HCT116 (cell line): ENCODE measurements at regions not wholly inside any gene's neighbourhood (a gene's known extent, or its start where the extent isn't known, plus 50 kb on each side); places are given as distances from the start of the nearest gene placed in this dataset.

ENCODE experiments used
- ATAC-seq: fragments of 200-7000 bp; cut with Tn5 transposase; 2 replicates; pipeline ENCODE4 v1.9.1; 2020; ENCODE audit warnings: mild to moderate bottlenecking, moderate library complexity
- BruUV-seq: library from RNA; stranded (reverse); fragments of 400-500 nt; replicated peaks from 2 replicates; lab custom pipeline; 2021; lab: Mats Ljungman, UMichigan
- CTCF ChIA-PET: fragments of 300-600 bp; sonication (Branson Sonifier 250); formaldehyde crosslinking; loops from one replicate; lab custom pipeline; 2021; ENCODE audit warnings: antibody characterized with exemption; lab: Charles Lee
- POLR2A ChIA-PET: fragments of 300-600, 350-600 bp; sonication (Branson Sonifier 250); formaldehyde crosslinking; loops from one replicate; lab custom pipeline; 2021; ENCODE audit warnings: antibody characterized with exemption; lab: Charles Lee
- RAD21 ChIA-PET, 2 experiments: fragments of 300-600 bp; sonication (Branson Sonifier 250); formaldehyde crosslinking; loops; one replicate each; lab custom pipeline; 2023; ENCODE audit warnings: low total read pairs in 2 of 2; ENCODE audit not compliant: uncharacterized antibody in 2 of 2, unreplicated experiment in 2 of 2, low non-redundant PET in 1 of 2; lab: Charles Lee
- DNase-seq: peaks from one replicate; pipeline ENCODE4 v3.0.0-alpha.2; 2010; ENCODE audit warnings: low read depth, low spot score
- H2AFZ ChIP-seq: fragments of 200-600 bp; shearing (Covaris generic), sonication (generic); 2 replicates; pipeline ENCODE4 v1.6.1; 2017; ENCODE audit warnings: low read depth, mixed run types, mixed read lengths, antibody characterized with exemption, low read length; ENCODE audit not compliant: poor library complexity, severe bottlenecking
- H3K27ac ChIP-seq: 2 replicates; pipeline ENCODE4 v1.5.1; 2012; ENCODE audit warnings: low read depth, low read length
- H3K27me3 ChIP-seq: fragments of 200-600 bp; sonication (generic); 2 replicates; pipeline ENCODE4 v1.6.1; 2016; ENCODE audit warnings: mixed run types, low read length, mixed read lengths; ENCODE audit not compliant: insufficient read depth
- H3K36me3 ChIP-seq, 2 experiments: fragments of 200-500 bp in 1 of 2; fragments of 200-600 bp in 1 of 2; sonication (Bioruptor generic) in 1 of 2; sonication (generic) in 1 of 2; 2 replicates each; pipeline versions ENCODE4 v1.5.1 to v1.6.1; 2014 to 2016; ENCODE audit warnings: low read length in 2 of 2, inconsistent platforms in 1 of 2, mixed read lengths in 1 of 2, mixed run types in 1 of 2; ENCODE audit not compliant: insufficient read depth in 2 of 2, control insufficient read depth in 1 of 2
- H3K4me1 ChIP-seq, 2 experiments: fragments of 200-600 bp in 1 of 2; sonication (generic) in 1 of 2; 2 replicates each; pipeline versions ENCODE4 v1.5.1 to v1.6.1; 2012 to 2017; ENCODE audit warnings: low read length in 2 of 2, inconsistent platforms in 1 of 2, mild to moderate bottlenecking in 1 of 2, mixed read lengths in 1 of 2, mixed run types in 1 of 2, moderate library complexity in 1 of 2; ENCODE audit not compliant: insufficient read depth in 2 of 2, control insufficient read depth in 1 of 2
- H3K4me2 ChIP-seq: fragments of 200-600 bp; sonication (generic); 2 replicates; pipeline ENCODE4 v1.6.1; 2017; ENCODE audit warnings: mixed run types, low read length, mixed read lengths
- H3K4me3 ChIP-seq, 2 experiments: fragments of 200-600 bp in 1 of 2; sonication (generic) in 1 of 2; replicated peaks in 1 of 2; 2 replicates each; pipeline ENCODE4 v1.5.1; 2011 to 2016; ENCODE audit warnings: low read length in 2 of 2, control low read depth in 1 of 2, low read depth in 1 of 2, mild to moderate bottlenecking in 1 of 2, mixed read lengths in 1 of 2, mixed run types in 1 of 2
- H3K79me2 ChIP-seq: fragments of 200-600 bp; sonication (generic); 2 replicates; pipeline ENCODE4 v1.6.1; 2017; ENCODE audit warnings: mild to moderate bottlenecking, mixed run types, low read length, moderate library complexity, mixed read lengths; ENCODE audit not compliant: insufficient read depth
- H3K9ac ChIP-seq: fragments of 200-600 bp; sonication (generic); 2 replicates; pipeline ENCODE4 v1.6.1; 2016; ENCODE audit warnings: low read length, mixed read lengths
- H3K9me2 ChIP-seq: fragments of 200-600 bp; sonication (generic), shearing (Covaris generic); 2 replicates; pipeline ENCODE4 v1.6.1; 2017; ENCODE audit warnings: mixed run types, mild to moderate bottlenecking, moderate library complexity; ENCODE audit not compliant: insufficient read depth
- H3K9me3 ChIP-seq, 2 experiments: fragments of 200-500 bp in 1 of 2; fragments of 200-600 bp in 1 of 2; sonication (Bioruptor generic) in 1 of 2; sonication (generic) in 1 of 2; 2 replicates each; pipeline ENCODE4 v1.6.1; 2014 to 2017; ENCODE audit warnings: low read length in 2 of 2, mixed read lengths in 2 of 2, inconsistent platforms in 1 of 2, low read depth in 1 of 2, mild to moderate bottlenecking in 1 of 2, mixed run types in 1 of 2, moderate library complexity in 1 of 2; ENCODE audit not compliant: control insufficient read depth in 1 of 2, insufficient read depth in 1 of 2
- H4K20me1 ChIP-seq: fragments of 200-600 bp; sonication (generic), shearing (Covaris generic); 2 replicates; pipeline ENCODE4 v1.6.1; 2017; ENCODE audit warnings: mixed run types, mild to moderate bottlenecking, moderate library complexity; ENCODE audit not compliant: insufficient read depth
- CBX3 ChIP-seq: IDR thresholded peaks from 2 replicates; pipeline ENCODE4 v1.6.1; 2012; ENCODE audit warnings: low read depth
- CEBPB ChIP-seq: IDR thresholded peaks from 2 replicates; pipeline ENCODE4 v1.6.1; 2012; ENCODE audit warnings: low read depth
- EZH2phosphoT487 ChIP-seq: fragments of 200-600 bp; IDR thresholded peaks from 2 replicates; pipeline ENCODE4 v1.6.1; 2018; ENCODE audit warnings: antibody characterized with exemption, borderline replicate concordance
- FOSL1 ChIP-seq: IDR thresholded peaks from 2 replicates; pipeline ENCODE4 v1.6.1; 2012; ENCODE audit warnings: low read depth
- JUND ChIP-seq: IDR thresholded peaks from 2 replicates; pipeline ENCODE4 v1.6.1; 2012
- POLR2AphosphoS5 ChIP-seq: IDR thresholded peaks from 2 replicates; pipeline ENCODE4 v1.6.1; 2011; ENCODE audit warnings: mild to moderate bottlenecking, low read depth, low read length, moderate library complexity
- SIN3A ChIP-seq: IDR thresholded peaks from 2 replicates; pipeline ENCODE4 v1.6.1; 2012; ENCODE audit warnings: low read depth
- SRF ChIP-seq: IDR thresholded peaks from 2 replicates; pipeline ENCODE4 v1.6.1; 2012; ENCODE audit warnings: low read depth
- TCF7L2 ChIP-seq: IDR thresholded peaks from 2 replicates; pipeline ENCODE4 v1.7.0; 2011; ENCODE audit warnings: borderline replicate concordance, inconsistent platforms; ENCODE audit not compliant: insufficient read depth, insufficient read length; ENCODE audit errors: extremely low read depth
- ZFX ChIP-seq: fragments of 450-650 bp; IDR thresholded peaks from 2 replicates; pipeline ENCODE4 v1.6.1; 2017
- intact Hi-C: fragments of 100-400 bp; cut with micrococcal nuclease; formaldehyde crosslinking; loops from 2 replicates; pipeline ENCODE4 v1.10.0; 2022

- ChIA-PET RAD21 (no interaction called here), POLR2A (no interaction called here), CTCF (no interaction called here)
- ATAC-seq, result no peak
- Histone ChIP-seq H3K9me2 (no peaks in the 10 kb centered on the region), H3K27me3 (no peaks in the 10 kb centered on the region), H3K4me2 (no peak overlapping the region), H3K9me3 (no peaks in the 10 kb centered on the region), H3K79me2 (no peaks in the 10 kb centered on the region), H2AFZ (no peak overlapping the region), H3K4me1 (no peaks in the 10 kb centered on the region), H4K20me1 (no peaks in the 10 kb centered on the region; the same call in 1 of the 2 replicates), H3K27ac (no peak overlapping the region), H3K9ac (no peak overlapping the region), H3K4me3 (no peak overlapping the region), H3K36me3 (no peaks in the 10 kb centered on the region)
- intact Hi-C loops, result no loop called here
- BruUV-seq, result no TSS peak
- TF ChIP-seq POLR2AphosphoS5 (no peak), ZFX (no peak), EZH2phosphoT487 (no peak), CBX3 (no peak), FOSL1 (no peak), JUND (no peak), CEBPB (no peak)
- DNase-seq, result no peak
Observed at GRCh38 chr15:94875550-94875949, 644.2 kb downstream of the MCTP2 start.

DNA sequence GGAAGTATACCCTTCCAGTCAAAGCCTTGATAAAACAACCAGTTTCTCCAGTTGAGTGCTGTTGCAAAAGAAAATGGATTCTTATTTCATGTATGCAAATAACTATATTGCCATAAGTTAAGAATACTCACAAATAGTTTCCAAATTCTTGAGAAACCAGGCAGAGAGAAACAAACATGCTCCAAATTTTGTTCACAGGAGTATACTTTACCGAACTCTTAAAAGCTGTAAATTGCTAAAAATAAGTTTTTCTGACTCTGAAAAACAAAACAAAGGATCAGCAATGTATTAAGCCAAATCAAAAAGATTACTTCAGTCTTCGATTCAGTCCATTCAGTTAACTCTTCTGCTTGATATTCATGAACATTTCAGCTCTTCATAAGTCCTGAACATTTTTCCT lies 646.5 kb downstream of the MCTP2 start:
- no TSS peak for BruUV-seq
- TF ChIP-seq FOSL1 (no peak), TCF7L2 (no peak), SIN3A (no peak), POLR2AphosphoS5 (no peak), SRF (no peak)
- RAD21 ChIA-PET, result interaction anchor here in 1 of 2 experiments (0.7 kb wide), 1 partner anchor 341 kb away, joined by 3 read pairs; no protein-coding TSS in a partner anchor
- Histone ChIP-seq H3K27me3 (no peaks in the 10 kb centered on the region), H3K79me2 (no peaks in the 10 kb centered on the region), H3K9me2 (no peaks in the 10 kb centered on the region), H2AFZ (no peak overlapping the region), H3K9ac (no peak overlapping the region), H4K20me1 (no peaks in the 10 kb centered on the region; the same call in 1 of the 2 replicates), H3K4me2 (no peak overlapping the region), H3K36me3 (no peaks in the 10 kb centered on the region), H3K4me3 (no peak overlapping the region), H3K4me1 (no peaks in the 10 kb centered on the region), H3K9me3 (no peaks in the 10 kb centered on the region), H3K27ac (no peak overlapping the region)
- DNase-seq (no peak), ATAC-seq (no peak)
- POLR2A ChIA-PET, result no interaction called here
- intact Hi-C loops, result no loop called here
- CTCF ChIA-PET, result no interaction called here
